Panc1 (cell line): ENCODE measurements at regions not wholly inside any gene's neighbourhood (a gene's known extent, or its start where the extent isn't known, plus 50 kb on each side); places are given as distances from the start of the nearest gene placed in this dataset.

Experiments
- ATAC-seq: fragments of 200-7000 bp; cut with Tn5 transposase; 2 replicates; pipeline ENCODE4 v1.9.1; 2020; ENCODE audit warnings: mild to moderate bottlenecking, moderate library complexity
- BruUV-seq: library from RNA; stranded (reverse); fragments of 400-500 nt; replicated peaks from 2 replicates; lab custom pipeline; 2021; lab: Mats Ljungman, UMichigan
- CTCF ChIA-PET: fragments of 300-600 bp; sonication (Branson Sonifier 250); formaldehyde crosslinking; loops from one replicate; lab custom pipeline; 2022; ENCODE audit warnings: antibody characterized with exemption; lab: Charles Lee
- POLR2A ChIA-PET: fragments of 300-600 bp; sonication (Branson Sonifier 250); formaldehyde crosslinking; loops from one replicate; lab custom pipeline; 2022; ENCODE audit warnings: antibody characterized with exemption; lab: Charles Lee
- DNase-seq: peaks from one replicate; pipeline ENCODE4 v3.0.0-alpha.2; 2010; ENCODE audit warnings: low read depth, low spot score
- H3K27ac ChIP-seq: 2 replicates; pipeline ENCODE4 v1.5.1; 2011; ENCODE audit warnings: mild to moderate bottlenecking, low read length, inconsistent platforms
- H3K27me3 ChIP-seq: fragments of 200-500 bp; sonication (Bioruptor generic); 2 replicates; pipeline ENCODE4 v1.6.0; 2014; ENCODE audit warnings: low read length, inconsistent platforms; ENCODE audit not compliant: control insufficient read depth, insufficient read depth
- H3K36me3 ChIP-seq: fragments of 200-500 bp; sonication (Bioruptor generic); 2 replicates; pipeline ENCODE4 v1.5.1; 2014; ENCODE audit warnings: inconsistent platforms, mild to moderate bottlenecking, low read length, moderate library complexity; ENCODE audit not compliant: control insufficient read depth, insufficient read depth
- H3K4me1 ChIP-seq: 2 replicates; pipeline ENCODE4 v1.5.1; 2011; ENCODE audit warnings: inconsistent platforms, mild to moderate bottlenecking, low read length, moderate library complexity; ENCODE audit not compliant: control insufficient read depth, insufficient read depth
- H3K4me3 ChIP-seq, 2 experiments: 2 replicates each; pipeline ENCODE4 v1.5.1; 2011 to 2012; ENCODE audit warnings: low read depth in 2 of 2, low read length in 2 of 2, mild to moderate bottlenecking in 2 of 2, inconsistent platforms in 1 of 2, moderate library complexity in 1 of 2
- H3K9me3 ChIP-seq: fragments of 200-500 bp; sonication (Bioruptor generic); 2 replicates; pipeline ENCODE4 v1.5.1; 2014; ENCODE audit warnings: low read depth, mild to moderate bottlenecking, inconsistent platforms, low read length, moderate library complexity; ENCODE audit not compliant: control insufficient read depth, insufficient read depth
- POLR2AphosphoS5 ChIP-seq: IDR thresholded peaks from 2 replicates; pipeline ENCODE4 v1.6.1; 2012; ENCODE audit warnings: mild to moderate bottlenecking, low read depth, low read length, moderate library complexity
- SIN3A ChIP-seq: IDR thresholded peaks from 2 replicates; pipeline ENCODE4 v1.6.1; 2012; ENCODE audit warnings: low read depth, mild to moderate bottlenecking, low read length, moderate library complexity, borderline replicate concordance; ENCODE audit not compliant: insufficient read depth
- TCF7L2 ChIP-seq: IDR thresholded peaks from 2 replicates; pipeline ENCODE4 v1.6.1; 2011; ENCODE audit warnings: mild to moderate bottlenecking, low read depth, low read length, inconsistent platforms
- in situ Hi-C: cut with HindIII; loops from 2 replicates; pipeline ENCODE4 v1.10.0; 2016; ENCODE audit warnings: low sequenced_read_pairs, low pct_unique_long_range_greater_than_20kb
- intact Hi-C: fragments of 100-400 bp; cut with micrococcal nuclease; formaldehyde crosslinking; loops from one replicate; pipeline ENCODE4 v1.10.0; 2022; ENCODE audit not compliant: unreplicated experiment
- TF ChIP-seq, protein P1 (sequence below): fragments of 450-650 bp; IDR thresholded peaks from 2 replicates; pipeline ENCODE4 v1.5.1; 2017; ENCODE audit warnings: mild to moderate bottlenecking
- TF ChIP-seq, protein P2 (sequence below), 2 experiments: IDR thresholded peaks; 2 replicates each; pipeline ENCODE4 v1.6.1; 2011 to 2012; ENCODE audit warnings: low read depth in 2 of 2, control low read depth in 1 of 2, low read length in 1 of 2, mild to moderate bottlenecking in 1 of 2, moderate library complexity in 1 of 2; ENCODE audit not compliant: insufficient read depth in 1 of 2

GRCh38 chr5:2250365-2250950, 367.7 kb upstream of the IRX4 start:
- ATAC-seq (no peak), DNase-seq (no peak)
- intact Hi-C loops: no loop called here
- H3K4me3 ChIP-seq: no peak overlapping the region
- ChIA-PET POLR2A (no interaction called here), CTCF (no interaction called here)
- in situ Hi-C loops: no loop called here
- no peak overlapping the region for H3K27ac ChIP-seq
- no peaks in the 10 kb centered on the region; the same call in 1 of the 2 replicates for H3K27me3 ChIP-seq
- no peaks in the 10 kb centered on the region for H3K4me1 ChIP-seq
- TF ChIP-seq, protein P1, sequence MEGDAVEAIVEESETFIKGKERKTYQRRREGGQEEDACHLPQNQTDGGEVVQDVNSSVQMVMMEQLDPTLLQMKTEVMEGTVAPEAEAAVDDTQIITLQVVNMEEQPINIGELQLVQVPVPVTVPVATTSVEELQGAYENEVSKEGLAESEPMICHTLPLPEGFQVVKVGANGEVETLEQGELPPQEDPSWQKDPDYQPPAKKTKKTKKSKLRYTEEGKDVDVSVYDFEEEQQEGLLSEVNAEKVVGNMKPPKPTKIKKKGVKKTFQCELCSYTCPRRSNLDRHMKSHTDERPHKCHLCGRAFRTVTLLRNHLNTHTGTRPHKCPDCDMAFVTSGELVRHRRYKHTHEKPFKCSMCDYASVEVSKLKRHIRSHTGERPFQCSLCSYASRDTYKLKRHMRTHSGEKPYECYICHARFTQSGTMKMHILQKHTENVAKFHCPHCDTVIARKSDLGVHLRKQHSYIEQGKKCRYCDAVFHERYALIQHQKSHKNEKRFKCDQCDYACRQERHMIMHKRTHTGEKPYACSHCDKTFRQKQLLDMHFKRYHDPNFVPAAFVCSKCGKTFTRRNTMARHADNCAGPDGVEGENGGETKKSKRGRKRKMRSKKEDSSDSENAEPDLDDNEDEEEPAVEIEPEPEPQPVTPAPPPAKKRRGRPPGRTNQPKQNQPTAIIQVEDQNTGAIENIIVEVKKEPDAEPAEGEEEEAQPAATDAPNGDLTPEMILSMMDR: no peak
- no peak for TF ChIP-seq SIN3A
- no peak for TF ChIP-seq POLR2AphosphoS5
- no peak for TF ChIP-seq TCF7L2
- TF ChIP-seq, protein P2, sequence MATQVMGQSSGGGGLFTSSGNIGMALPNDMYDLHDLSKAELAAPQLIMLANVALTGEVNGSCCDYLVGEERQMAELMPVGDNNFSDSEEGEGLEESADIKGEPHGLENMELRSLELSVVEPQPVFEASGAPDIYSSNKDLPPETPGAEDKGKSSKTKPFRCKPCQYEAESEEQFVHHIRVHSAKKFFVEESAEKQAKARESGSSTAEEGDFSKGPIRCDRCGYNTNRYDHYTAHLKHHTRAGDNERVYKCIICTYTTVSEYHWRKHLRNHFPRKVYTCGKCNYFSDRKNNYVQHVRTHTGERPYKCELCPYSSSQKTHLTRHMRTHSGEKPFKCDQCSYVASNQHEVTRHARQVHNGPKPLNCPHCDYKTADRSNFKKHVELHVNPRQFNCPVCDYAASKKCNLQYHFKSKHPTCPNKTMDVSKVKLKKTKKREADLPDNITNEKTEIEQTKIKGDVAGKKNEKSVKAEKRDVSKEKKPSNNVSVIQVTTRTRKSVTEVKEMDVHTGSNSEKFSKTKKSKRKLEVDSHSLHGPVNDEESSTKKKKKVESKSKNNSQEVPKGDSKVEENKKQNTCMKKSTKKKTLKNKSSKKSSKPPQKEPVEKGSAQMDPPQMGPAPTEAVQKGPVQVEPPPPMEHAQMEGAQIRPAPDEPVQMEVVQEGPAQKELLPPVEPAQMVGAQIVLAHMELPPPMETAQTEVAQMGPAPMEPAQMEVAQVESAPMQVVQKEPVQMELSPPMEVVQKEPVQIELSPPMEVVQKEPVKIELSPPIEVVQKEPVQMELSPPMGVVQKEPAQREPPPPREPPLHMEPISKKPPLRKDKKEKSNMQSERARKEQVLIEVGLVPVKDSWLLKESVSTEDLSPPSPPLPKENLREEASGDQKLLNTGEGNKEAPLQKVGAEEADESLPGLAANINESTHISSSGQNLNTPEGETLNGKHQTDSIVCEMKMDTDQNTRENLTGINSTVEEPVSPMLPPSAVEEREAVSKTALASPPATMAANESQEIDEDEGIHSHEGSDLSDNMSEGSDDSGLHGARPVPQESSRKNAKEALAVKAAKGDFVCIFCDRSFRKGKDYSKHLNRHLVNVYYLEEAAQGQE (IDR thresholded peaks at IDR 0.05; ENCODE audit: insufficient read depth in 1 of 2, low read depth in 2 of 2, low read length in 1 of 2): no peak
- BruUV-seq: no TSS peak
- no peaks in the 10 kb centered on the region for H3K36me3 ChIP-seq
- H3K9me3 ChIP-seq: no peaks in the 10 kb centered on the region

DNA sequence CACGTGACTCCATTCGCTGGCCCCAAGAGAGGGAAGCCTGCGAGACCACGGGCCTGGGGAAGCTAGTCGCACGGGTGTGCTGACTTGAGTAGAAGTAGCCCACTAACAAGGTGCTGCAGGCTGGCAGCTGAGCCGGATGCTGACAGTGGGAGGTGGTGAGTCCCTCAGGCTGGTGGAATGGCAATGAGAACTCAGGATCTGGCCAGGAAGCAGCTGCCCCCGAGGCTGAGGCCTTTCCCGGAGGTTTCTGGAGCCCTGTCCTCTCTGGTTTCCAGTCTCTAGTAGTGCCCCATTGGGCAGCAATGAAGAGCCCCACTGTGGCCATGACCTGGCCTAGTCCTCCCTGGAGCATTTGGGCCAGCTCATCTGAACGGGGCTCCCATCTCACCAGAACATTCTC, 366.7 kb upstream of the IRX4 start:
- POLR2A ChIA-PET: no interaction called here
- no peaks in the 10 kb centered on the region for H3K4me1 ChIP-seq
- DNase-seq (no peak), ATAC-seq (no peak)
- intact Hi-C loops (no loop called here), in situ Hi-C loops (no loop called here)
- CTCF ChIA-PET: no interaction called here
- no peaks in the 10 kb centered on the region for H3K9me3 ChIP-seq
- no peak for TF ChIP-seq TCF7L2
- TF ChIP-seq, protein P1: no peak
- TF ChIP-seq, protein P2 (IDR thresholded peaks at IDR 0.05; ENCODE audit: insufficient read depth in 1 of 2, low read depth in 2 of 2, low read length in 1 of 2): no peak
- no peak for TF ChIP-seq POLR2AphosphoS5
- no peak for TF ChIP-seq SIN3A
- no peaks in the 10 kb centered on the region for H3K36me3 ChIP-seq
- BruUV-seq: no TSS peak
- H3K4me3 ChIP-seq: no peak overlapping the region
- no peak overlapping the region for H3K27ac ChIP-seq
- no peaks in the 10 kb centered on the region; the same call in 1 of the 2 replicates for H3K27me3 ChIP-seq
